Large intestine (tissue), 3 donors: ENCODE measurements at regions not wholly inside any gene's neighbourhood (a gene's known extent, or its start where the extent isn't known, plus 50 kb on each side); places are given as distances from the start of the nearest gene placed in this dataset.

Experiments
- DNase-seq, 2 donors: peaks; one replicate each; pipeline versions ENCODE4 v3.0.0 to v3.0.0-alpha.2; 2013
- H3K27ac ChIP-seq: one replicate; pipeline ENCODE4 v1.5.1; 2013; ENCODE audit warnings: low read length
- H3K27me3 ChIP-seq: 2 replicates; pipeline ENCODE4 v1.6.1; 2013; ENCODE audit warnings: low read length; ENCODE audit not compliant: control insufficient read depth, insufficient read depth
- H3K36me3 ChIP-seq: 2 replicates; pipeline ENCODE4 v1.6.1; 2013; ENCODE audit warnings: low read length; ENCODE audit not compliant: control insufficient read depth, insufficient read depth
- H3K4me1 ChIP-seq: one replicate; pipeline ENCODE4 v1.6.1; 2013; ENCODE audit warnings: low read length; ENCODE audit not compliant: control insufficient read depth, insufficient read depth
- H3K4me3 ChIP-seq: one replicate; pipeline ENCODE4 v1.5.1; 2013; ENCODE audit warnings: low read length
- H3K9me3 ChIP-seq: one replicate; pipeline ENCODE4 v1.6.1; 2013; ENCODE audit warnings: mild to moderate bottlenecking, low read depth, low read length, moderate library complexity; ENCODE audit not compliant: control insufficient read depth
- WGBS: methylation state at CpG from one replicate; pipeline ENCODE4 v1.1.5; 2013; ENCODE audit warnings: low lambda C conversion rate; ENCODE audit not compliant: insufficient coverage; 5-methylcytosine and 5-hydroxymethylcytosine counted together

DNA sequence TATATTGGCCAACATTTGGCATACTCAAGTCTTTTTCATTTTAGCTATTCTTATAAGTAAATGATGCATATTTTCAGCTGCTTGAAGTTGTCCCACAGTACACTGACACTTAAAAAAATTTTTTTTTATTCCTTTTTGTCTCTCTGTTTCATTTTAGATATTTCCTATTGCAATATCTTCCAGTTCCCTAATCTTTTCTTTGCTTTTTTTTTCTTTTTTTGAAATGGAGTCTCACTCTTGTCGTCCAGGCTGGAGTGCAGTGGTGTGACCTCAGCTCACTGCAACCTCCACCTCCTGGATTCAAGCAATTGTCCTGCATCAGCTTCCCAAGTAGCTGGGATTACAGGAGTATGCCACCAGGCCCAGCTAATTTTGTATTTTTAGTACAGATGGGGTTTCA is 217.4 kb upstream of the KRR1 start:
- Histone ChIP-seq H3K4me1 (no peaks in the 10 kb centered on the region), H3K36me3 (no peaks in the 10 kb centered on the region), H3K9me3 (no peaks in the 10 kb centered on the region), H3K27me3 (no peaks in the 10 kb centered on the region), H3K27ac (no peak overlapping the region), H3K4me3 (no peak overlapping the region)
- no CpG with 5 or more reads among the region's 1 CpG for WGBS
- DNase-seq = no peak

DNA sequence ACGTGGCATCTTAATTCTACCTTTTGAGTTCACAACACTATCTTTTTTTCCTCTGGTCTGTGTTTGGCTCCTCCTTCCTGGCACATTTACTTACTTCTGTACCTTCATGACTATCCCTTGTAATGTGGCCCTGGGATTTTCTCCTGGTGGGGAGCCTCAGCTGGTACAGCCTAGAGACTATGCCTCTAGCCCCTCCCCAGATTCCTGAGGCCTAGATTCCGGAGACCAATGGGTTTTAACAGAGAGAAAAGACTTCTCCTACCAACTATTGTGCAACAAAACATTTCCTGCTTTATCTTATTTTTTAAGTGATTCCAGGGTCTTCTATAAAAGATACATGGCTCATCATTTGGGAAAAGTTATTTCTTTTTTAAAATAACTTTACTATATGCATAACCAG is 216.2 kb upstream of the KRR1 start:
- H3K27ac ChIP-seq = no peak overlapping the region
- H3K4me1 ChIP-seq = no peaks in the 10 kb centered on the region
- no peaks in the 10 kb centered on the region for H3K27me3 ChIP-seq
- DNase-seq = no peak
- H3K36me3 ChIP-seq = no peaks in the 10 kb centered on the region
- 43% methylated on average over 2 of the region's 2 CpGs for WGBS
- H3K4me3 ChIP-seq = no peak overlapping the region
- no peaks in the 10 kb centered on the region for H3K9me3 ChIP-seq

DNA sequence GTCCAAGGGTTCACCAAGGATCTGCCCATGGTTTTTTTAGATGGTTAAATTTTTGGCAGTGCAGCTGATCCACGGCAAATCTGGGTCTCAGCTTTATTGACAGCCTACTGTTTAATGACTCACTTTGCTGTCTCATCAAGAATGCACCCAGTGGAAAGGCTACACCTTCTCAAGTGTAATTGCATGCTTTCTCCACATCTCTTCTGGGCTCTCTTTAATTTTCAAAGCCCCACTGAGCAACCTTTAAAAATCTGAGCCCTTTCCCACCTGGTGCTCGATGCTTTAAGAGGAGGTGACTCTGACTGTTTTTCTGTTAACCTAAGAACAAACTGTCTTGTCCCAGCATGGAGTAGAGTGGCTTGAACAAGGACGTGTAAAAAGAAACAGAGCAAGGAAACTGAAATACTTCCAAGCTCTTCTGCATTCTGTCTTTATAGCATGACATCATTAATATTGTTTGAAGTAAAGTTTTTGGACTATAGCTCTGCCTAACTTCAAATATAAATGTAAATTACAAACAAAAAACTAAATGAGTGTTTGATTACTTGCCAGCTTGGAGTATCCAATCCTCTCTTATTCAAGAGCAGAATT is 214.2 kb upstream of the KRR1 start:
- no peak overlapping the region for H3K27ac ChIP-seq

DNA sequence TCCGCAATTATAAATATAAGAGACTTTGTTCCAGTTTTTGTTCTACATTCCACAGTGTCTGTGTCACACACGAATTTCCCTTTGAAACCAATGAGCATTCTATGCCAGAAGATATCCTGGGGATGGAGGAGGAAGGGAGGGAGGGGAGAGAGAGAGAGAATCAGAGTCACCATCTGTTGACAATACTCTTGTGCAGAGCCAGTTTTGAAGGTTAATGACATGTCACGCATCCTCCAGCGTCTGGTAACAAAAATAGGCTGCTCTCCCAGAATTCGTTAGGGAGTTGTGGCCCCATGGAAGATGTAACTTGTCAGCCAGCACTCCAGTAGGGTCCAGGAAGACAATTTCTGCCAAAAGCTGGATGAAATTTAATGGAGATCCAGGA is 213.5 kb upstream of the KRR1 start:
- no CpG with 5 or more reads among the region's 5 CpGs for WGBS
- no peak overlapping the region for H3K27ac ChIP-seq
- no peaks in the 10 kb centered on the region for H3K4me1 ChIP-seq
- H3K36me3 ChIP-seq = no peaks in the 10 kb centered on the region
- H3K27me3 ChIP-seq = no peaks in the 10 kb centered on the region
- H3K9me3 ChIP-seq = no peaks in the 10 kb centered on the region
- DNase-seq = peak; percentile 45 to 57
- H3K4me3 ChIP-seq = no peak overlapping the region

More for the DNA sequence above, 214.2 kb upstream of the KRR1 start:
- Histone ChIP-seq H3K4me1 (no peaks in the 10 kb centered on the region), H3K27me3 (no peaks in the 10 kb centered on the region), H3K4me3 (no peak overlapping the region), H3K36me3 (no peaks in the 10 kb centered on the region), H3K9me3 (no peaks in the 10 kb centered on the region)
- no CpG with 5 or more reads among the region's 3 CpGs for WGBS
- no peak for DNase-seq

DNA sequence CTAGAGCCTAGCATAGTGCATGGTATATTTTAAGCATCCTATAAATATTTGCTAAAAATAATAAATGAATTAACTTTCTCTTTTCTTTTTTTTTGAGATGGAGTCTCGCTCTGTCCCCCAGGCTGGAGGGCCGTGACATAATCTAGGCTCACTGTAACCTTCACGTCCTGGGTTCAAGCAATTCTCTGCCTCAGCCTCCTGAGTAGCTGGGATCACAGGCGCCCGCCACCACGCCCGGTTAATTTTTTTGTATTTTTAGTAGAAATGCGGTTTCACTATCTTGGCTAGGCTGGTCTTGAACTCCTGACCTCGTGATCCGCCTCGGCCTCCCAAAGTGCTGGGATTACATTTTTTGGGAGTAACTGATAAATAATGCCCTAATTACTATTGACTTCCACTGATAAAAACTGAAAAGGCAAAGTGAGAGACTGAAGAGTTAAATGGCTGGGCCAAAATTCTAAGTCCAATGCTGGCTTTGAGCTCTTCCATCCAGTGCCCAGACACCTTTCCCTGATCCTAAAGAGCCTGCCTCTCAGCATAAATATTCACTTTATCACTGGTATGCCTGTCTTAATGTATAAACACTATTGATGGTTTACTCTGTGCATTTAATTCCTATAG is 213.0 kb upstream of the KRR1 start:
- Histone ChIP-seq H3K27ac (no peak overlapping the region), H3K27me3 (no peaks in the 10 kb centered on the region), H3K36me3 (no peaks in the 10 kb centered on the region), H3K4me1 (no peaks in the 10 kb centered on the region), H3K9me3 (no peaks in the 10 kb centered on the region), H3K4me3 (no peak overlapping the region)
- DNase-seq = no peak
- 92% methylated on average over 2 of the region's 11 CpGs for WGBS

DNA sequence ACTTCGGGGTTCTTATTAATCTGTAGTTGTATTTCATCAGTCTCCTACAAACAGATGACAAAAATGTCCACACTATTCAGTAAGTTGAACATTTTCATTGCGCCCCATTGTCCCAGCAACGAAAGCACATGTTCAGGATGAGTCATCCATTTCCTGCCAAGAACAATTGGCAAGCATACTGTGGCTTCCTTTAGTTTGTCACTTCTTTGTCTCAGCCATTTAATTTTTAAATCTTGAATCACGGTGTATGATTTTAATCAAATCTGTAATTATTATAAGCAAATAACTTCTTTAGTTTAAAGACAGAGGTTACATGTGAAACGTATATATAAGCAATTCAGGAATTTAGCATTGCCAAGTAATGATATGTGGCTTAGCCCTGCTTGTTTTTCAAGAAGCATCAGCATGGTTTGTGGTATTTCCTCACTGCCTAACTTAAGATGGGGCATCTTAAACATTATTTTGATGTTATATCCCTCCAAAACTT is 211.3 kb upstream of the KRR1 start:
- Histone ChIP-seq H3K36me3 (no peaks in the 10 kb centered on the region), H3K27ac (peak overlapping the region; percentile 14), H3K4me3 (no peak overlapping the region), H3K27me3 (no peaks in the 10 kb centered on the region), H3K9me3 (no peaks in the 10 kb centered on the region), H3K4me1 (no peaks in the 10 kb centered on the region)
- 67% methylated on average over 1 of the region's 5 CpGs for WGBS
- DNase-seq = peak; percentile 40 to 50

DNA sequence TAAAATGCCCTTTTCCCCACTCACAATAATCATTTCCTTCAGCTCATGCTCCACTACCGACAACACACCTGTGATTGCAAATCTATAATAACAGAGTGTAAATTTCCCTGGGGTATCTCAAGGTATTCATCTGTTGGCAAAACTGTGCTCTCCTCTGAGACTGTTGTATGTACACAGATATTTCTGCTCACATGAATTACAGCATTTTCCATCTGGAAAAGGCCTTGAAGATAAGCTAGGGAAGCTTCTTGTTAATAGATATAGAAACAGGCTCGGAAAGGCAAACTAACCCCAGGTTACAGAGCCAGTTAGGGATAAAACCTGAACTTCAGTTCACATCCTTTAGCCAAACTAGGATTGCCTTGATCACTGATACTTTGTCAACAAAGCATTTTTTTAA is 210.4 kb upstream of the KRR1 start:
- no peaks in the 10 kb centered on the region for H3K4me1 ChIP-seq
- H3K9me3 ChIP-seq = no peaks in the 10 kb centered on the region
- no peak overlapping the region for H3K27ac ChIP-seq
- DNase-seq = no peak
- 20% methylated on average over 1 of the region's 2 CpGs for WGBS
- no peaks in the 10 kb centered on the region for H3K27me3 ChIP-seq
- no peak overlapping the region for H3K4me3 ChIP-seq
- H3K36me3 ChIP-seq = no peaks in the 10 kb centered on the region

DNA sequence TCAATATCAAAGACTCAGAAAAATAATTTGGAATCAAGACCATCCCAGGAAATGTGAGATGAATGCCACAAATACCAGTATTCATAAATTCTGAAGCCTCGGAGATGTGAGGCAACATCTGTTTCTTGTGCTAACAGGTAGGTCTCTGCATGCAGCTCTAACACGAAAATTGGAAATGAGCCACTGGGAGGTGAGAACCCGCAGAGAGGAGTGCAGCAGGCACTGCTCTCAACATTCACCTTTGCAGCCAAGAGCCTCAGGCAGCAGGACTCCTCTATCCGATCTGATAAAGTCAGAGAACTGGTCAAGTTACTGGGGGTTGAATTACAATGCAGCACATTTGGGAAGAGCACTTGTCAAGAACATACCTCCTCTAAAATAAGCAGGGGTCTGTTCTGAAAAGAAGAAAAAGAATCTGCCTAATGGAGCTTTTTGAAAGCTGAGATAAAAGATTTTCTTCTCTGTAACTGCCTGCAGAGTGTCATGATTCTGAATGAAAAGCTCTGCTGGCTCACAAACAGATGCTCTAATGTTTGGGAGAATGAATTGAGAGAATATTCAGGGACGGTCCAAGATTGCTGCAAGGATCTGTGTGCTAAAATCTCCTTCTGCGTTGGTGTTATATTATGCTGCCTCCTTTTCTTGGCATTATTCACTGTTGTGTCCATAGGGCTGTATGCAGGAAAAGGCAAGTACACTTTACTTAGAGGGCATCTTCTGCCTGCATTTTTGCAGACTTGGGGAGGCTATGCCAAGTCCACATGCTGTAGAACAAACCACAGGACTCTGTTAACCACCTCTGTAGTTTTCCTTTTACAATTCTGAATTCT is 209.6 kb upstream of the KRR1 start:
- WGBS = no CpG with 5 or more reads among the region's 6 CpGs
- Histone ChIP-seq H3K4me3 (no peak overlapping the region), H3K27me3 (no peaks in the 10 kb centered on the region), H3K36me3 (no peaks in the 10 kb centered on the region), H3K4me1 (no peaks in the 10 kb centered on the region), H3K9me3 (no peaks in the 10 kb centered on the region), H3K27ac (no peak overlapping the region)
- no peak for DNase-seq

DNA sequence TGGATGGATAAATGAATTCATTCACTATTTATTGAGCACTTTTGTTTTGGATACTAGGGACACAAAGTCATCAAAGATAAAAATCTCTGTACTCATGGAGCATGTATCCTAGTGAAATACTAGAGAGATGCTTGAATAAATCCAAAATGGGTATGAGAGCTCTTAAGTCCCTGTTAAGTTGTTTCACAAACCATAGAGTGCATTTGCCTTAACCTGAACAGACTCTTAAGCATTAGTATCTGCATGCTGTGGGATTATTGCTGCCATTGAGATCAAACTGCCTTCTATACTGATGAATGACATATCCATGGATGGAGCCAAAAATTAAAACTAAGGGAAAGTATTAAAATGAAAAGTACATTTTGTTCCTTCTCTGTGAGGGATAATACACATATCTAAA is 206.5 kb upstream of the KRR1 start:
- no peak overlapping the region for H3K4me3 ChIP-seq
- no peaks in the 10 kb centered on the region for H3K36me3 ChIP-seq
- H3K9me3 ChIP-seq = no peaks in the 10 kb centered on the region
- no peak overlapping the region for H3K27ac ChIP-seq
- no peaks in the 10 kb centered on the region for H3K4me1 ChIP-seq
- no peak for DNase-seq
- H3K27me3 ChIP-seq = no peaks in the 10 kb centered on the region

DNA sequence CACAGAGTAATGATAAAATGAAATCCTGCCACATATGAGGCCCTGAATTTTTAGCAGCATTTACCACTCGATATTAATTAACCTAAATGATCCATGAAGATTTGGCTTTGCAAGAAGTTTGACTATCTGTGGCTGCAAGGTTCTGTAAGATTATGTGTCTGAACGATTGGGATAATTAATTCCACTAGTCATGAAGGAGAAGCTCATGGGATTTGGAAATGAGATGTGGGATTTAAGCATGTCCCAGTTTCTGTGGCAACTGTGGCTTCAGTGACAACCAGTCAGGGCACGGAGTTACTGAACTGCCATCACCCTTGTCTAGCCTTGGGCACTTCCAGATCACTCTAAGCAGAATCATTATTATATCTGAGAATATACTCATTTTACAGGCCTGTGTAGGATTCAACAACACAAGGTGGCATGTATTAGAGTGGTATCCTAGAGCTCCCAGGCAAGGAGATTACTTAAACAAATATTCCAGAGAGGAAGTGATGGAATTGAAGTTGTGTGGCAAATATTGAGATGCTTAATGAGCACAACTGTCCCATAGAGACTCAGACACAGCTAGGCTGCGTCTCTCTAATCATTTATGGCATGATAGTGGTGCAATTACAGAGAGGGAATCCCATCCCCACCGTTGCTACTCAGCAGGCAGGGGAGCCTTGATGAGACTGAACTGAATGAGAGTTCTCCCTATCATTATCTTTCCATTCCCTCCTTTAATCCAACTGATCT is 205.0 kb upstream of the KRR1 start:
- Histone ChIP-seq H3K4me3 (no peak overlapping the region), H3K4me1 (no peaks in the 10 kb centered on the region), H3K9me3 (no peaks in the 10 kb centered on the region), H3K27me3 (no peaks in the 10 kb centered on the region), H3K27ac (no peak overlapping the region), H3K36me3 (no peaks in the 10 kb centered on the region)
- DNase-seq = no peak
- WGBS = 80% methylated on average over 2 of the region's 5 CpGs
